GM18505 (cell line): ENCODE measurements at regions not wholly inside any gene's neighbourhood (a gene's known extent, or its start where the extent isn't known, plus 50 kb on each side); places are given as distances from the start of the nearest gene placed in this dataset.
A peak's percentile ranks its signal among the peaks of the same experiment; 100 is the strongest.

Source experiments
- ATAC-seq: cut with Tn5 transposase; IDR thresholded peaks from one replicate; pipeline ENCODE4 v1.9.1; 2021; ENCODE audit not compliant: unreplicated experiment
- POLR2A ChIP-seq: IDR thresholded peaks from 4 replicates; pipeline ENCODE4 v1.6.1; 2011; ENCODE audit warnings: borderline replicate concordance; ENCODE audit not compliant: insufficient read depth, insufficient read length; ENCODE audit errors: extremely low read depth

DNA sequence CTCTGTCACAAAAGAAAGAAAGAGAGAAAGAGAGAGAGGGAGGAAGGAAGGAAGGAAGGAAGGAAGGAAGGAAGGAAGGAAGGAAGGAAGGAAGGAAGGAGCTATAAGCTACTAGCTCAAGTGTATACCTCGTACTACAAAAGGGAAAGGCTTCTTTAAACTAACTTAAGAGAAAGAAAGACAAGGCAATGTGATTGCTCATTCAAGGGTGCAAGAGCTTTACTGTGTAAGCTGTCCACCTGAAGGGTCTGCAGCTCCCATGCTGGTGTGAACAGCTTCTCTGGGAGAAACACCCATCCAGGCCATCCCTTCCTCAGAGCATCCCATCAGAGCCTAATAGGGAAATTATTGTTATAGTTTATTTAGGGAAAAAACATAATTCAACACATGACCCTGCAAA is 286.1 kb upstream of the ID2 start:
- no peak for TF ChIP-seq POLR2A
- no peak for ATAC-seq

DNA sequence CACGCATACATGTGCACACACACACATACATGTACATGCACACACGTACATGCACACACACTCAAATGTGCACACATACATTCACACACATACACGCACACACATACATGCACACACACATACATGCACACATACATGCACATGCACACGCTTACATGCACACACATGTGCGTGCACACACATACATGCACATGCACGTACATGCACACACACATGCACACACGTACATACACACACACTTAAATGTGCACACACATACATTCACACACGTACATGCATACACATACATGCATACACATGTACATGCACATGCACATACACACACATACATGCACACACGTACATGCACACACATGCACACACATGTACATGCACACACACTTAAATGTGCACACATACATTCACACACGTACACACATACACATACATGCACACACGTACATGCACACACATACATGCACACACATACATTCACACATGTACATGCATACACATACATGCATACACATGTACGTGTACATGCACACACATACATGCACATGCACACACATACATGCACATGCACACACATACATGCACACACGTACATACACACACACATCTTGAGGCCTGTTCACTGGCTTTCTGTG is 283.7 kb upstream of the ID2 start:
- no peak for ATAC-seq
- TF ChIP-seq POLR2A, result no peak

DNA sequence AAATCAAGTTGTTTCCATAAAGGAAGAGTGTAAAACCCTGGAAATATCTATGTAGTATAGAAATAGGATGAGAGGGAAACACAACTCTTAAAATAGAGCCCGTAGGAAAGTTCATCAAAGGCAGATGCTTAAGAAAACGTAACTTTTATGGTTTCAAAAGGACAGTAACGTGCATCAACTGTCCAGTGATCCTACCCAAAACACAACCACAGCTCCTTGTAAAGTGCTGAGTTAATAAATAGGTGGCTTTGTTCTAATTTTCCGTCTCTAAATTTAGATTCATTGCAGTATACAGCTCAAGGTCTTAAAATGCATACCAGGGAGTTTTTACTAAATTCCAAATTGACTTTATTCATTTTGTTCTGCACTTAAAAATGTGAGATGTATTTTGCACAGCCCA is 282.1 kb upstream of the ID2 start:
- no peak for TF ChIP-seq POLR2A
- ATAC-seq, result no peak

DNA sequence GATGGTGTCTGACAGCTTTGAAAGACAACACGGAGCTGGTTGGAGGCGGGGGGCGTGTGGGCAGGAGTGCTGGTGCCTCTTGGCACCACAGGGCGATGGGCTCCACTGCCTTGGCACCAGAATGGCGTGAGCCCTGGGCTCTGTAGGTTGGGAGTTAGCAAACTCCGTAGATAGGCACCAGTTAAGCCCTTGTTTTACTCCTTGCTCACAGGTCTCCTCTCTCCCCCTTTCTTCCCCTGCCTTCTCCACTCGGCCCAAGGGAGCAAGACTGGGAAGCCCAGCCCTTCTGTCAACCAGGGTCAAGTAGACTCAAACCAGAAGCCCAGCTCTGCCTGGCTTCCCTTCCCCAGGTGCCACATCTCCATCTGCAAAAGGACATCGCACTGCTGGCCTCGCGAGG is 281.7 kb upstream of the ID2 start:
- no peak for TF ChIP-seq POLR2A
- ATAC-seq, result no peak

DNA sequence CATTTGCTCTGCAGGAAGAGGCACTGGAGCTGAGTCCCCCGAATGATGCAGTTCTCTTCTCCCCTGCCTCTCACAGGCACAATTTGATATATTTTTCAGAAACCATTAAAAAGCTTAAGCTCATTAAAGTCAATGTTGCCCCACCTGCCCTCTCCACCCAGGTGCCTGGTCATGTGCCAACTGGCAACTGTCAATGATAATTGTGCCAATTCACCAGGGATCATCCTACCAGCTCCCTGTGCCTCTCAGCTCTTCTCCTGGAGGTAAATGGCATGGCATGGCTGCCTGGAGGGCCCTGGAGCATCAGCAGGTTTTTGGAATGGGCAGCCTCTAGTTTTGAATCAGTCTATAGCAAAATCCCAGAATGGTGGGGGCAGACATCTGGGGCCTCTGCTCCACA is 279.6 kb upstream of the ID2 start:
- no peak for ATAC-seq
- no peak for TF ChIP-seq POLR2A

DNA sequence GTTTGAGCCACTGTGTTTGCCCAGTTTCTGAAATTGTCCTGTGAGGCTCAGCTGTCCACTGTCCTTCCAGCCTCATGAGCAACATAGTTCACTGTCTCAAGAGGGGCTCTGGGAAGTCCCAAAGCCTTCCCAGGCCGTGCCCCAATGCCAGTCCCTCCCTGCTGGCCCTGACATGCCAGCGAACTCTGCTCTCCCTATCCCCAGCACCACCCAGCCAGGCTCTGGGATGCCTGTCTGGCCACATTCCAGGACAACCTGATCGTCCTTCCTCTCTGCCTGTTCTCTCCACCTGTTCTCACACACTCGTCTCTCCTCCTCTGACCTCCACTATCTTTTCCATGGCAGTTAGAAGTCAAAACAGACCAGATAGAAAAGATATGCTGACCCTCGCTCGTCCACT is 278.0 kb upstream of the ID2 start:
- ATAC-seq, result no peak
- TF ChIP-seq POLR2A, result no peak

DNA sequence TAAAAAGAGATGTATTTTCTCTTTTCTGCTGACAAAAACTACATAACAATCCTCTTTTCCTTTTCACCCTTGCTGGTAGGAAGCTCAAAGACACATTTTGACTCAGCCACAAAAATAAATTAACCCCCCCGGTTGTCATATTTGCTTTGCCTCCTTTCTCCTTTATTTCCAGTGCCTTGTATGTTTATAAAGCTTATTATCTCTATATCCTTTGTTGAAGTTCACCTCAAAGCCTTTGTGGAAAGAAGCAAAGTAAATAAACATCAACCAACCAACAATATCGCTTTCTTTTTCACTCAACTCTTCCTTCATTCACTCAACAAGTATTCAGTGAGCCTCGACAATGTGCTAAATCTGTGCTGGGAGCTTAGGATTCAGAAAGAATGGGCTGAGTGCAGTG is 276.5 kb upstream of the ID2 start:
- no peak for TF ChIP-seq POLR2A
- no peak for ATAC-seq

DNA sequence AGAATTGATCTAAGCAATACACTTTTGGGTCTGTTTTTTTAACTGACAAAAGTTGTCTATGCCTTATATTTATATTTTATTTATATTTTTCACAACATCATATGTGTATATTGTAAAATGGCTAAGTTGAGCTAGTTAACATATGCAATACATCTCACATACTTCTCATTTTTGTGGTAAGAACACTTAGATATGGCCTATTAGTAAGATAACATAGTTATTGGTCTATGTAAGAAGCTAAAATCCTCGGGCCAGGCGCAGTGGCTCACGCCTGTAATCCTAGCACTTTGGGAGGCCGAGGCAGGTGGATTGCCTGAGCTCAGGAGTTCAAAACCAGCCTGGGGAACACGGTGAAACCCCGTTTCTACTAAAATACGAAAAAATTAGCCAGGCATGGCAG is 275.6 kb upstream of the ID2 start:
- TF ChIP-seq POLR2A, result no peak
- ATAC-seq, result no peak

DNA sequence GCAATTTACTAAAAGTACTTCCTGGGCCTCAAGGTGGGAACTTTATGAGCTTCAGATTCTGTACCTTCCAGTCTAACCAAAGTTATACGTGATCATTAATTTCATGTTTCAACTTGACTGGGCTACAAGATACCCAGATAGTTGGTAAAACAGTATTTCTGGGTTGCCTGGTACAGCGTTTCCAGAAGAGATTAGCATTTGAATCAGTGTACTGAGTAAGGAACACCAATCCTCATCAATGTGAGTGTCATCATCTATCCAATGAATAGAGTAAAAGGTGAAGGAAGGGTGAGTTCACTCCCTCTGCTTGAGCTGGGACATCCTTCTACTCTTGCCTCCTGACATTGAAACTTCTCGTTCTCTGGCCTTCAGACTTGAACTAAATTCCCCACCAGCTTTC is 274.5 kb upstream of the ID2 start:
- no peak for ATAC-seq

DNA sequence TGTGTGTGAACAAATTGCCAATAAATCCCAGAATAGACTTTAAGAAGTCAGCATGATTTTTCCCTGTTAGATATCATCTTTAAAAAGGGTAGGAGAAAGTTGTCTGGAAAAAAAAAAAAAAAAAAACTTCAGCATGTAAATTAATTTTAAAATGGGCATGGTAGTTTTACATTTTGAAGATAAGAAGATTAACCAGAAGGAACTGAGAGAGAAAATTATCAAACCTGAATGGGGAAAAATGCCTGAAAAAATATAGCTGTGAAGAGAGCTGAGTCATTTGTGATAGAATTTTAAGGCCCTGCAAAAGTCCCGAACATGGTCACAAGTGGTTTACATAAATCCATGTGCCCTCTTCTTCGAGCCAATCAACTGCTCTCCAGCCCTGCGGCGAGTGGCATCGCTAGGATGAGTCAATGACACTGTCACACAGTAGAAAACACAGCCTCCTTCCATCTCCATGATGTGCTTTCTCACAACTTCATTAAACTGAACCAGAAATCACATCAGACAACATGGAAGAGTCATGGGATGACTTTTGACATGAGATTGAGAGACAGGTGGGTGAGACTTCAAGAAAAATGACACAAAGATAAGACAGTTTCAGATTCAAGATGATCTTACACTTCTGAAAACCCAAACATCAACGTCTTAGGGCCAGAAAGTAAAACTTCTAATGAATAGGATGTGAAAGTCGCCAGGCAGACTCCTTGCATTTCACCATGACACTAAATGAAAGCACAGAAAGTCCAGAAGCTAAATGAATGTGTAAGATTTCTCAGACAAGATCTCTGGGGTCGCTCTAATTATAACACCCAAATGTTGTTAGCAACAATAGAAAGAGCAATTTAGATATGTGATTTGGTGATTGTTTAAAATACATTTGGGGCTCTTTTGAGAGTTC is 273.0 kb upstream of the ID2 start:
- no peak for TF ChIP-seq POLR2A
- peak; percentile 87 for ATAC-seq

More for the DNA sequence above, 274.5 kb upstream of the ID2 start:
- TF ChIP-seq POLR2A, result no peak

DNA sequence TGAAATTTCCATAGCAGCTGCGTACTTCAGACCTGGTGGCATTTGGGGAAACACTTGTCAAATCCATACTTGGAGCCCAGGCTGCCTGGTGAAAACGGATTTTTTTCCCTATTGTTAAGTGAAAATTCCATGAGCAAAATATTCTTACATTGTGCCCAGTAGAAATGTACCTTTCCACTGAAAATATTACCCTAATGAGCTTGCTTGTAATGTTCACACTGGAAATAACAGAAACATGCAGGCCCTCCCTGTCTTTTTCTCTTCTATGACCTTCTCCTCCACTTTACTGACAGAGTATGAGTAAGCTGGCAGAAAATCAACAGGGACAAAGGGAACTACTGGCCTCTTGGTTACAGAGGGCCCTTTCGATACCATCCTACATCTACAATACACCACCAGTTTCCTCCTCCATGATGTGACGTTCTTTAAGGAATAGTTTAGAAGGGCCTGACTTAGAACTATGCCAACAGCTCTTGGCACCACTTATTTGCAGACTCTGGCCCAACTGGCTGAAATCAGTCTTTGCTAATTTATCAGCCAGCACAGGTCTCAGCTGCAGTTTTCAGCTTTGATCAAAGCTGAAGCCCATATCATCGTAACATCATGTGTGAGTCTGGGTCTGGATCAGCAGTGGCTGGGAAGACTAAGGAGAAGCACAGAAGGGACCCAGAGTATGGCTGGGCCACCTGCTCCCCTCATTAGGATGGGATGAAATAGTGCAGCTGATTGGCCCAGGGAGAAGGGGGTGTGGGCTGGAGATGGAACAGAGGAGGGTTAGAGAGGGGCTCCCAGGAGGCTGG is 272.2 kb upstream of the ID2 start:
- TF ChIP-seq POLR2A, result no peak
- ATAC-seq, result no peak

DNA sequence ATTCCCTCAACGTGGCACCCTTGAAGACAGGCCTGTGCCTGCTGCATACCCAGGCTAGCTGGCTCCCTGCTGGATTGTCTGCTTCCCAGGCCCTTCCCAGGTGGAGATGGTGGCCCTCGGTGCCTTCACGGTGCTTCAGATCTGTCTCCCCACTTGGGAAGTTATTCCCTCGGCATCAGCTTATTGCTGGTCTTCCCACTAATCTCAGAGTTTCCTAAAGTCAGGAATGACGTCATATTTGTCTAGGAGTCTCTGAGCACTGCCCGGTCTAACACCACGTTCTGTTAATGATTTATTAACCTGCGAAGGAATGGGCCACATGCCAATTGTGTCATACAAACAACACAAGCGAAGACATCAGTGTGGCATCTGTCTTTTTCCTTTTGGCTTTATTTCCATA is 269.8 kb upstream of the ID2 start:
- no peak for ATAC-seq
- TF ChIP-seq POLR2A, result no peak

DNA sequence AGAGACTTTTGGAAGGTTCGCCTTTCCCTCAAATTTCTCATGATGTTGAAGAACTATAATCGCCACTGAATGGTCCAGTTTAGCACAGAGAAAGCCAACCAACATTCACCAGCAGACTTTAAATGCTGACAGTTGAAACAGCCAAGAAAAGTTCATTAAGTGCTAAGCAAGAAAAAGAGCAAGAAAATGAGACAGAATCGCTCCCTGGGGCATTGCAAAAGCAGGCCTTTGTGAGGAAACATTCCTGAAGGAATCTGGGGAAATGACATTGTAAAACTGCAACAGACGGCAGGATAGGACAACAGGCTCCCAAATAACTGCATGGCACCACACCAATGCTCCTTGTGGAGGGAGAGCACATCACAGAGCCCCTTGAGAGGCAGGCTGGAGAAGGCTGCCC is 269.3 kb upstream of the ID2 start:
- no peak for ATAC-seq
- no peak for TF ChIP-seq POLR2A
